Inflammatory macrophage (primary cell): ENCODE measurements at regions not wholly inside any gene's neighbourhood (a gene's known extent, or its start where the extent isn't known, plus 50 kb on each side); places are given as distances from the start of the nearest gene placed in this dataset.

Source experiments
- DNase-seq, 2 donors: peaks; one replicate each; pipeline ENCODE4 v3.0.0-alpha.2; 2020 to 2022

GRCh38 chr12:45590646-45591045, 138.9 kb upstream of the ARID2 start:
- no peak for DNase-seq

DNA sequence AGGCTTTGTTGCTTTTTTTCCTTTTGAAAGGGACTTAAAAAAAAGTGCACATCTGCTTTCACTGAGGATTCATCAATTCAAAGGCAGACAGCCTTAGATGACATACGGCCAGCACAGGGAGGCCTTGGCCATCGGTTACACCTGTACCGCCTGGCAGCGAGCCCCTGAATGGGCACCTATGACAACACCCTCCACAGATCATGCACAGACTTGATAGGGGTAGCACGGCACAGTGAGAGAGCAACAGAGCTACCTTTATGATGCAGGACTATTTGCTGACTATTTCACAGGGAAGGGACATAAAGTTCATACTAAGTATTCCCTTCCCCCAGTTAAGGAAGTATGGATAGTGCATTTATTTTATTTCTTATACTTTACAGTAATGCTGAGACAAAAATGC, 137.9 kb upstream of the ARID2 start:
- no peak for DNase-seq

GRCh38 chr12:45596366-45596765, 133.1 kb upstream of the ARID2 start:
- no peak for DNase-seq

GRCh38 chr12:45598336-45598735, 131.2 kb upstream of the ARID2 start:
- DNase-seq, result no peak

DNA sequence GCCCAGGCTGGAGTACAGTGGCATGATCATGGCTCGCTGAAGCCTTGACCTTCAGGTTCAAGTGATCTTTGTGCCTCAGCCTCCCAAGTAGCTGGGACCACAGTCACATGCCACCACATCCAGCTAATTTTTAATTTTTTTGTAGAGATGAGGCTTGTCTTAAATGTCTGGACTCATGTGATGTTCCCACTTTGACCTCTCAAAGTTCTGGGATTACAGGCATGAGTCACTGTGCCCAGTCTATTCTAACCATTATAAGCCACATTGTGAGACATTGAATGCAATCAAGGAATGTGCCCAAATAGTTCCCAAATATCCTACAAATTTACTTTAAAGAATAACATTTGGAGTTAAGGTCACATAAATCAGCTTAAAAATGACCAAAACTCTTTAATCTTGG, 130.7 kb upstream of the ARID2 start:
- no peak for DNase-seq

- DNase-seq, result no peak
These were observed 130.3 kb upstream of the ARID2 start for GRCh38 chr12:45599196-45599595.

DNA sequence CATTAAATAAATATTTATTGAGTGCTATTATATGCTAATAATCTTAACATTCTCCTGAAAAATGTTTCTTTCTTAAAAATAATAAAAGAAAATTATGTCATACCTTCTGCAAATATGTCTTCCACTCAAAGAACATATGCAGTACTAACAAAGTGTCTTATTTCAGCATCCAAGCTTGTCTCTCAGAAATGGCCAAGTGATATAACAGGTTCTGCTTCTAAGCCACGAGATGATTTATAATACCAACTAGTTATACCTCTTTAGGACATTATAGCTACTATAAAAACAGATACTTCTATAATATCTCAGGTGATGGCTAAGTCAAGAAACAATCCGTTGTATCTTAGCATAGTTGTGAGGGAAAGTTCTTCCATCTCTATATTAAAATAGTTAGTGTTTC, 128.1 kb upstream of the ARID2 start:
- no peak for DNase-seq

DNA sequence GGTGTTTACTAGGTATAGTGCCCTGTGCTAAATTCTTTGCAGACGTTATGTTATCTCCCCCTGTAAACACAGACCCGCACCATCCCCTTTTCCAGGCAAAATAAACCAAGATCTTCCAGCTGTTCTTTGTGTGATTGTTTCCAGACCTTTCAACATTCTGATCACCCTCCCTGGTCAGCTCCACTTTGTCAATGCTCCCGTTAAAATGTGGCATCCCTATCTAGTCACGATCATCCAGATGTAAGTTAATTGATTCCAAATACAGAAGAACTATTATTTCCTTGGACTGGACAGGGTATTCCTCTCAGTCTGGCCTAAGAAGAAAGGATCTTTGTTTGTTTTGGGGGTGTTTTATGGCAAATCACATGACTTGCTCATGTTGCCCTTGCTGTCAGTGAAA, 127.6 kb upstream of the ARID2 start:
- DNase-seq, result no peak

- no peak for DNase-seq
These were observed 123.9 kb upstream of the ARID2 start for GRCh38 chr12:45605624-45606023.

- DNase-seq, result no peak
These were observed 118.4 kb upstream of the ARID2 start for GRCh38 chr12:45611061-45611460.

DNA sequence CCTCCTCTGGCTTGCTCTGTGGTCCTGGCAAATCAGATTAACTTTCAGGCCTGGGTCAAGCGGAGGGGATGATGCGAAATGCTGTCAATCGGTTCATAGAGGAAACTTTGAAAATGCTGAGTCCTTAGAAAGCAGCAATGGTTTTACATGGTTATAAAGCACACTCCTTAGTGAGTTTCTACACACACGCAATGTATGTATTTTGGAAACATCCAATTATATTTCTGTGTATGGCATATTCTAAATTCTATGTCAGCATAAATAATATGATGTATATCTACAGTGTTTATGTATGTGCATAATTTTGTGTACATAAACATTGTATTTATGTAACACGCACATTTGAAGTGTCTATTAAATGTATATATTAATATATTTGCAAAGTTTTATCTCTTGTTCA, 118.0 kb upstream of the ARID2 start:
- DNase-seq, result no peak

- no peak for DNase-seq
These were observed 117.3 kb upstream of the ARID2 start for GRCh38 chr12:45612044-45612794.

- DNase-seq, result no peak
These were observed 116.2 kb upstream of the ARID2 start for GRCh38 chr12:45613296-45613695.

DNA sequence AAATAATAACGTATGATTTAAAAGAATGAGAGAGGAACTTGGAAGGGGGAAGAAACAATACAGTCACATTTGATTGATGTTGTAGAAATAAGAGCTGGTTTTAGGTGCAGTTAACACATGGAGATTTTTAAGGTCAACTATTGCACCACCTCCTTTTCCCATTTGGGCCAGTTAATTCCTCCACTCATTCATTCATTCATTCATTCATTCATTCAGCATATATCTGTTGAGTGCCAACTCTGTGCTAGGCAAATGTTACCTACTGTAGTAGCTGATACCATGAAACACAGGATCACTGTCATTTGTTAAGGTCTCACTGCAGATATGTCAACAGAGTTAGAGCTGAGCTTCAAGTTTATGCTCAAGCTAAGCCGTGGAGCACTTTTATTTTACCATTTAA, 115.7 kb upstream of the ARID2 start:
- DNase-seq, result no peak

DNA sequence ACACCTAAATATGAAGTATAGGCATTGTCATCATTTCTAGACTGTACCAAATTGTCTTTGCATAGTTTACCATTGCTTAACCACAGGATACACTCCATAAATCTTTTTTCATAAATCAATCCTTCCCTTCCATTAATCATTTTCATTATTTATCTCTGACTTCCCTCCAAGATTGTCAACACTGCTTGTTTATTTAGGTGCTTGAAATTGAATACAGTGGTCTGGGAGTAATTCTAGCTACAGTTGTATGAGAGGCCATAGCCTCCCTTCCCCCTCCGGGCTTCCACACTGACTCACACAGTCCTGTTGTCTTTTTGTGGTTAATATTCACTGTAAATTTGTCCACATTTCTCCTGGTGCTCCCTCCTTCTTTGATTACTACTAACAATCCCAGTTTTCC, 114.2 kb upstream of the ARID2 start:
- DNase-seq, result no peak

DNA sequence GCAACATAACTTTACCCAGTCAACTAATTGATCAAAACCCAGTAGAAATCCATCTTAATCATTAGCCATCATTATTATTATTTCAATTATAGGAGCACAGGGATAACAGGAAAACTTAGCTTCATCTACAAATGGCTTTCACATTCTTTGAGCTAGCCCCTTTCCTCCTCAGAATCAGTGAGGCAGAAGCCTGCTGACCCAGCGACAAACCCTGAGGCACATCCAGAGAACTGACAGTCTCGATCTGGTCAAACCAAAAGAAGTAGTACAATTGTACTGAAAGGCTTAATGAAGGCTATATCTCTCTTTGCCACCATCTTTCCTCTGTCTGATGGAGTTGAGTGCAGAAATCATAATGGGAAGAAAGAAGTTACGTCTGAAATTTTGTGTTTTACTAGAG, 109.8 kb upstream of the ARID2 start:
- no peak for DNase-seq

GRCh38 chr12:45621703-45622102, 107.8 kb upstream of the ARID2 start:
- DNase-seq, result no peak

GRCh38 chr12:45622210-45622937, 107.1 kb upstream of the ARID2 start:
- DNase-seq, result peak; percentile 14 to 81

DNA sequence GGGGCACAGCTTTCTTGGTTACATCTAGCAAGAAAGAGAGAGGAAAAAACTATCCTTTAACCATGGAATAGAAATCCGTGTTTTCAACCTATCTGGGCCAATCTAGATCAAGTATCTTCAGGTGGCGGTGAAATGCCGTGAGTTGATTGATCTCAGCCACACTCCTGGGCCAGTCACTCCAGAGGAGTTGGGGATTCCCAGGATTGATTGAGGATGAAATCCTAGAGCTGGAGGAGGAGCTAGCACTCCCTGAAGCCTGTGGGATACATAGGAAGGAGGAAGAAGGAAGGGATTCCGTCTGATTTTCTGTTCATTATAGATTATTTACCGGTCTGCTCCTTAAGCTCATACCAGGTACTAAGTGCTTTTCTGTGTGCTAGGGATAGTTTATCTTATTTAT, 106.3 kb upstream of the ARID2 start:
- DNase-seq, result no peak

- DNase-seq, result no peak
These were observed 105.6 kb upstream of the ARID2 start for GRCh38 chr12:45623940-45624339.

DNA sequence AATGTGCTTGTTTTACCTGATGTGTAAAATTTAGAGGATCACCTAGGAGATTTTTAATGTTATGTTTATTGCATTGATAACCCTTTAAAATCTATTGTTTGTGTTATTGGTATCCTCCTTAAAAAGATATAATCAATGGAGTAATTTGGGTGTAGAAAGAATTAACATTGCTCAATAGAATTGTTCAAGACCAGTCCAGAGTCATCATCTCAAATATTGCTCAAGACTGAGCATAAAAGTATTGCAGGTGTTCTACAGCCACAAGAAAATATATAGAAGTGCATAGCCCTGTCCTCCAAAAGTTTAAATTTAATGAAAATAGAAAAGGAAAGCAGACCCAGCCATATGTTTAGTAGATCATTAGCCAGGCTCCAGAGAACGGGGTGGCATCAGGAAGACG, 102.5 kb upstream of the ARID2 start:
- DNase-seq, result no peak

DNA sequence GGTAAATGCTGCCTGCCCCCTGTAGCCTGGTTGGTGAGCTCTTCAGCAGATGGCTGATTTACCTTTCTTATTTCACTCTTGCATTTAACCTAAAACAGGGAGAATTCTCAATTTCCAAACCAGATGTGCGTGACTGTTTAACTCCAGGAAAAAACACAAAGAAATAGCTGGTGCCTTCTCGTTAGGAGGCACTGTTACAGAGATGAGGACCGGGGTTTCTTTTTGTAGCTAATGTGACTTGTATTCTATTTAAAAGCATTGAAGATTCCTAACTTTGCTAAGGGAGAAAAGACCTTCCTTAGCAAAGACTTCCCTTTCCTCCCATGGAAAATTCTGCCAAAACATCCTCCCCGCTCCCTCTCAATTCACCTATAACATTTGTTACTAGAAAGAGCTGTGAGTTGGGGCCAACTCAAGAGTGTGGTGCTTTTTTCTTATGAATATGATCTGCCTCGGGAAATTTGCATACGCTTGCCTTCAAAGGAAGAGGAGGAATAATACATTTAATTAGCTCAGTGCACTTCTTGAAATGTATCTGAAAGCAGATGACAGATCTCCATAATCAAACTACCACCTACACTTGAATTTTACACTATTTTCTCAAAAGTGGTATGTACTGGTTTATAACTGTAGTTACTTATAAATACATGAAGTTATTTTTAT, 102.0 kb upstream of the ARID2 start:
- DNase-seq, result no peak

DNA sequence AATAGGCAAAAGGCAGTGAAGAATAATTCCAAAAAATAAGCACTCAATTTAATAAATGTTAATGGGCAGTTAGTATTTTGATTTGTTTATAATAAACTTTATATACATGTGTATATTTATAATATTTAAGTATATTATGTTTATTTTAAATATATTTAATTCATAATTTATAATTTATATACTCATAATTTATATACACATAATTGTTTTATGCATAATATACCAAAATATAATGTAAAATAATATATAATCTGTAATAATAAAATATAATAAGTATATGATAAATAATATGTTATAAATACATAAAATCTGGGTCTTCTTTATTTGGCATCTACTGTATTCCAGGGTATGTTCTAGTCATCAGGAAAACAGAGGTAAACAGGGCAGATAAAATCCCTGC, 100.2 kb upstream of the ARID2 start:
- DNase-seq, result no peak

GRCh38 chr12:45633733-45634132, 95.8 kb upstream of the ARID2 start:
- DNase-seq, result no peak
